IMR-90 (cell line): ENCODE measurements at regions not wholly inside any gene's neighbourhood (a gene's known extent, or its start where the extent isn't known, plus 50 kb on each side); places are given as distances from the start of the nearest gene placed in this dataset.

Experiments used
- ATAC-seq: fragments of 200-7000 bp; cut with Tn5 transposase; 2 replicates; pipeline ENCODE4 v1.9.1; 2020; ENCODE audit warnings: low read depth, mild to moderate bottlenecking, moderate library complexity
- BruUV-seq: library from RNA; stranded (reverse); fragments of 400-500 nt; replicated peaks from 2 replicates; lab custom pipeline; 2021; lab: Mats Ljungman, UMichigan
- CTCF ChIA-PET: fragments of 300-600 bp; formaldehyde crosslinking; extraction: SDS; loops from one replicate; lab custom pipeline; 2021; ENCODE audit warnings: antibody characterized with exemption; lab: Yijun Ruan, JAX
- POLR2A ChIA-PET: fragments of 300-600 bp; sonication (Branson Sonifier 250); formaldehyde crosslinking; loops from one replicate; lab custom pipeline; 2022; ENCODE audit warnings: antibody characterized with exemption; ENCODE audit not compliant: unreplicated experiment; lab: Charles Lee
- DNase-seq: peaks from one replicate; pipeline ENCODE4 v3.0.0; 2013
- H2AFZ ChIP-seq: replicated peaks from 2 replicates; pipeline ENCODE3; 2013; ENCODE audit warnings: low read length, mild to moderate bottlenecking; ENCODE audit not compliant: poor library complexity
- H2AK5ac ChIP-seq: 2 replicates; pipeline ENCODE4 v1.6.1; 2013; ENCODE audit warnings: low read depth, low read length, inconsistent platforms
- H2AK9ac ChIP-seq: replicated peaks from 2 replicates; pipeline ENCODE3; 2013; ENCODE audit warnings: mild to moderate bottlenecking, low read depth, low read length, moderate library complexity; ENCODE audit not compliant: poor library complexity
- H2BK120ac ChIP-seq: 2 replicates; pipeline ENCODE4 v1.6.1; 2013; ENCODE audit warnings: low read depth, low read length, inconsistent platforms
- H2BK15ac ChIP-seq: 3 replicates; pipeline ENCODE4 v1.6.1; 2013; ENCODE audit warnings: low read depth, low read length, inconsistent platforms
- H2BK20ac ChIP-seq: 2 replicates; pipeline ENCODE4 v1.6.1; 2013; ENCODE audit warnings: low read depth, mild to moderate bottlenecking, inconsistent platforms, low read length, moderate library complexity
- H2BK5ac ChIP-seq: 2 replicates; pipeline ENCODE4 v1.6.1; 2013; ENCODE audit warnings: mild to moderate bottlenecking, low read depth, low read length, inconsistent platforms; ENCODE audit not compliant: poor library complexity, severe bottlenecking
- H3K14ac ChIP-seq: replicated peaks from 2 replicates; pipeline ENCODE4 v1.6.1; 2013; ENCODE audit warnings: low read depth, low read length, inconsistent platforms
- H3K18ac ChIP-seq: 2 replicates; pipeline ENCODE4 v1.6.1; 2013; ENCODE audit warnings: low read depth, low read length, control low read depth
- H3K23ac ChIP-seq: 2 replicates; pipeline ENCODE4 v1.6.1; 2013; ENCODE audit warnings: low read depth, low read length, inconsistent platforms
- H3K27ac ChIP-seq: 2 replicates; pipeline ENCODE4 v1.5.1; 2013; ENCODE audit warnings: mild to moderate bottlenecking, control low read depth, low read length; ENCODE audit not compliant: insufficient read depth
- H3K27me3 ChIP-seq: 2 replicates; pipeline ENCODE4 v1.6.1; 2013; ENCODE audit warnings: low read length; ENCODE audit not compliant: control insufficient read depth, insufficient read depth
- H3K36me3 ChIP-seq: 2 replicates; pipeline ENCODE4 v1.6.1; 2013; ENCODE audit warnings: low read length, mixed read lengths; ENCODE audit not compliant: control insufficient read depth, insufficient read depth
- H3K4ac ChIP-seq: 2 replicates; pipeline ENCODE4 v1.6.1; 2013; ENCODE audit warnings: low read depth, low read length, inconsistent platforms
- H3K4me1 ChIP-seq: 2 replicates; pipeline ENCODE4 v1.6.1; 2013; ENCODE audit warnings: low read length, mixed read lengths; ENCODE audit not compliant: control insufficient read depth, insufficient read depth
- H3K4me2 ChIP-seq: 2 replicates; pipeline ENCODE4 v1.6.1; 2013; ENCODE audit warnings: low read depth, mild to moderate bottlenecking, control low read depth, low read length, moderate library complexity
- H3K4me3 ChIP-seq: 2 replicates; pipeline ENCODE4 v1.5.1; 2013; ENCODE audit warnings: low read depth, mild to moderate bottlenecking, control low read depth, low read length, moderate library complexity; ENCODE audit not compliant: insufficient read depth
- H3K56ac ChIP-seq: 2 replicates; pipeline ENCODE4 v1.6.1; 2013; ENCODE audit warnings: low read length, inconsistent platforms; ENCODE audit not compliant: insufficient read depth; ENCODE audit errors: extremely low read depth
- H3K79me1 ChIP-seq, 2 experiments: 2 replicates each; pipeline ENCODE4 v1.6.1; 2013; ENCODE audit warnings: low read length in 2 of 2, inconsistent platforms in 1 of 2, low read depth in 1 of 2
- H3K9ac ChIP-seq: 2 replicates; pipeline ENCODE4 v1.6.1; 2013; ENCODE audit warnings: low read depth, low read length, control low read depth
- H3K9me1 ChIP-seq: 2 replicates; pipeline ENCODE4 v1.6.1; 2013; ENCODE audit warnings: low read length, inconsistent platforms; ENCODE audit not compliant: insufficient read depth
- H3K9me3 ChIP-seq: 2 replicates; pipeline ENCODE4 v1.6.1; 2013; ENCODE audit warnings: low read length; ENCODE audit not compliant: control insufficient read depth, insufficient read depth
- H4K20me1 ChIP-seq: 2 replicates; pipeline ENCODE4 v1.6.1; 2013; ENCODE audit warnings: low read length, inconsistent platforms; ENCODE audit not compliant: insufficient read depth
- H4K5ac ChIP-seq: 2 replicates; pipeline ENCODE4 v1.6.1; 2013; ENCODE audit warnings: mild to moderate bottlenecking, low read depth, low read length, control low read depth
- H4K8ac ChIP-seq, 2 experiments: 2 replicates each; pipeline ENCODE4 v1.6.1; 2013; ENCODE audit warnings: low read depth in 2 of 2, low read length in 2 of 2, control low read depth in 1 of 2, inconsistent platforms in 1 of 2
- H4K91ac ChIP-seq: 2 replicates; pipeline ENCODE4 v1.6.1; 2013; ENCODE audit warnings: low read depth, low read length, inconsistent platforms; ENCODE audit not compliant: insufficient read depth
- BHLHE40 ChIP-seq: fragments of 150-350 bp; IDR thresholded peaks from 2 replicates; pipeline ENCODE4 v1.6.1; 2016; ENCODE audit warnings: mild to moderate bottlenecking, low read depth, low read length
- CEBPB ChIP-seq: IDR thresholded peaks from 2 replicates; pipeline ENCODE4 v1.6.1; 2012; ENCODE audit warnings: low read depth, low read length, improper control_type of control experiment
- CHD1 ChIP-seq: IDR thresholded peaks from 2 replicates; pipeline ENCODE4 v1.6.1; 2012; ENCODE audit warnings: low read depth, low read length, improper control_type of control experiment
- CTCF ChIP-seq: conservative IDR thresholded peaks from 2 replicates; pipeline ENCODE4 v1.5.1; 2012; ENCODE audit warnings: mild to moderate bottlenecking, low read depth, low read length, improper control_type of control experiment
- ELK1 ChIP-seq: fragments of 150-350 bp; IDR thresholded peaks from 2 replicates; pipeline ENCODE4 v1.6.1; 2016; ENCODE audit warnings: low read depth, mild to moderate bottlenecking, low read length, moderate library complexity, borderline replicate concordance
- FOS ChIP-seq: fragments of 150-350 bp; IDR thresholded peaks from 2 replicates; pipeline ENCODE4 v1.6.1; 2016; ENCODE audit warnings: low read depth, low read length
- MAFK ChIP-seq: IDR thresholded peaks from 2 replicates; pipeline ENCODE4 v1.6.1; 2012; ENCODE audit warnings: low read depth, low read length, improper control_type of control experiment
- MAZ ChIP-seq: IDR thresholded peaks from 2 replicates; pipeline ENCODE4 v1.6.1; 2012; ENCODE audit warnings: low read depth, mild to moderate bottlenecking, low read length, improper control_type of control experiment, moderate library complexity, borderline replicate concordance
- MXI1 ChIP-seq: IDR thresholded peaks from 2 replicates; pipeline ENCODE4 v1.6.1; 2012; ENCODE audit warnings: low read depth, mild to moderate bottlenecking, low read length, moderate library complexity, borderline replicate concordance
- NFE2L2 ChIP-seq: fragments of 150-350 bp; IDR thresholded peaks from 2 replicates; pipeline ENCODE4 v1.6.1; 2016; ENCODE audit warnings: low read depth, mild to moderate bottlenecking, low read length
- POLR2A ChIP-seq: IDR thresholded peaks from 2 replicates; pipeline ENCODE4 v1.6.1; 2012; ENCODE audit warnings: mild to moderate bottlenecking, low read depth, low read length
- RAD21 ChIP-seq: IDR thresholded peaks from 2 replicates; pipeline ENCODE4 v1.6.1; 2012; ENCODE audit warnings: low read length, improper control_type of control experiment
- RCOR1 ChIP-seq: IDR thresholded peaks from 2 replicates; pipeline ENCODE4 v1.6.1; 2012; ENCODE audit warnings: mild to moderate bottlenecking, low read length, improper control_type of control experiment; ENCODE audit not compliant: insufficient replicate concordance
- RFX5 ChIP-seq: IDR thresholded peaks from 2 replicates; pipeline ENCODE4 v1.8.0; 2012; ENCODE audit warnings: low read depth, mild to moderate bottlenecking, low read length, moderate library complexity
- SMC3 ChIP-seq: fragments of 150-350 bp; IDR thresholded peaks from 2 replicates; pipeline ENCODE4 v1.6.1; 2016; ENCODE audit warnings: low read depth, mild to moderate bottlenecking, antibody characterized with exemption, low read length, moderate library complexity
- USF2 ChIP-seq: fragments of 150-350 bp; IDR thresholded peaks from 2 replicates; pipeline ENCODE4 v1.6.1; 2017; ENCODE audit warnings: mild to moderate bottlenecking, antibody characterized with exemption, low read length, low read depth
- WGBS, 2 experiments: methylation state at CpG; one replicate each; pipeline versions ENCODE4 v1.1.5 to v1.1.7; 2013; ENCODE audit warnings: missing lambda C conversion rate in 2 of 2; ENCODE audit not compliant: insufficient read length in 1 of 2; ENCODE audit errors: extremely low coverage in 2 of 2; 5-methylcytosine and 5-hydroxymethylcytosine counted together
- dilution Hi-C: fragments of 300-500 bp; cut with HindIII; formaldehyde crosslinking; loops from one replicate; pipeline ENCODE4 v1.14.3; 2018; ENCODE audit warnings: low sequenced_read_pairs; ENCODE audit not compliant: unreplicated experiment
- in situ Hi-C: fragments of 300-500 bp; cut with MboI; formaldehyde crosslinking; loops from 3 replicates; pipeline ENCODE4 v1.14.3; 2019; ENCODE audit warnings: low sequenced_read_pairs, inconsistent platforms, mixed read lengths
- intact Hi-C: fragments of 100-400 bp; cut with micrococcal nuclease; formaldehyde crosslinking; loops from 2 replicates; pipeline ENCODE4 v1.10.0; 2022

GRCh38 chr18:39441648-39442047 lies 1876.0 kb upstream of the CELF4 start:
- Histone ChIP-seq H2AK5ac (no peak overlapping the region), H2AFZ (no peak overlapping the region), H3K9me3 (no peaks in the 10 kb centered on the region), H3K36me3 (no peaks in the 10 kb centered on the region), H3K23ac (no peak overlapping the region), H3K9ac (no peak overlapping the region), H3K79me1 (no peaks in the 10 kb centered on the region), H2BK15ac (no peak overlapping the region), H2BK120ac (no peak overlapping the region), H3K14ac (no peak overlapping the region), H3K18ac (no peak overlapping the region), H3K4me3 (no peak overlapping the region), H4K91ac (no peak overlapping the region), H4K5ac (no peak overlapping the region), H3K27ac (no peak overlapping the region), H2BK20ac (no peak overlapping the region), H2AK9ac (no peak overlapping the region), H4K8ac (no peak overlapping the region), H3K4ac (no peak overlapping the region), H2BK5ac (no peak overlapping the region), H4K20me1 (no peaks in the 10 kb centered on the region), H3K4me2 (no peak overlapping the region), H3K9me1 (no peaks in the 10 kb centered on the region), H3K56ac (no peak overlapping the region), H3K27me3 (no peaks in the 10 kb centered on the region), H3K4me1 (no peaks in the 10 kb centered on the region)
- dilution Hi-C loops (no loop called here), in situ Hi-C loops (no loop called here), intact Hi-C loops (no loop called here)
- CTCF ChIA-PET, result no interaction called here
- DNase-seq (no peak), ATAC-seq (no peak)
- TF ChIP-seq MXI1 (no peak), MAZ (no peak), CTCF (no peak), CHD1 (no peak), FOS (no peak), BHLHE40 (no peak), ELK1 (no peak), CEBPB (no peak), POLR2A (no peak), MAFK (no peak), SMC3 (no peak), RAD21 (no peak), RCOR1 (no peak), NFE2L2 (no peak), RFX5 (no peak), USF2 (no peak)
- POLR2A ChIA-PET, result interaction anchor here (0.6 kb wide), 1 partner anchor 18 kb away, joined by 4 read pairs; no protein-coding TSS in a partner anchor
- WGBS, 2 experiments, result no CpG with 5 or more reads among the region's 2 CpGs
- no TSS peak for BruUV-seq
